K562 (cell line): ENCODE measurements at regions not wholly inside any gene's neighbourhood (a gene's known extent, or its start where the extent isn't known, plus 50 kb on each side); places are given as distances from the start of the nearest gene placed in this dataset.
A peak's percentile ranks its signal among the peaks of the same experiment; 100 is the strongest.

Source experiments
- ATAC-seq: fragments of 200-7000 bp; cut with Tn5 transposase; 3 replicates; pipeline ENCODE4 v1.9.1; 2020; ENCODE audit warnings: moderate library complexity
- BruUV-seq: library from RNA; stranded (reverse); fragments of 400-500 nt; replicated peaks from 2 replicates; lab custom pipeline; 2021; lab: Mats Ljungman, UMichigan
- CTCF ChIA-PET: fragments of 300-600 bp; formaldehyde crosslinking; extraction: SDS; loops from one replicate; lab custom pipeline; 2021; ENCODE audit warnings: low intra/inter-chr PET ratio; lab: Yijun Ruan, JAX
- POLR2A ChIA-PET: fragments of 300-600, 350-650 bp; sonication (Branson Sonifier 250); formaldehyde crosslinking; extraction: SDS; loops from one replicate; lab custom pipeline; 2021; ENCODE audit warnings: antibody characterized with exemption, inconsistent platforms; lab: Yijun Ruan, JAX
- DNase-seq, 4 experiments: peaks; one replicate each; pipeline versions ENCODE4 v3.0.0 to v3.0.0-alpha.2; 2011 to 2018; ENCODE audit warnings: low spot score in 3 of 4, mixed read lengths in 3 of 4; ENCODE audit errors: extremely low read depth in 1 of 4
- FAIRE-seq: peaks from 2 replicates; lab custom pipeline; 2011; peaks lifted over from hg19 to GRCh38; lab: Jason Lieb, UNC
- H2AFZ ChIP-seq: 2 replicates; pipeline ENCODE4 v1.6.0; 2011; ENCODE audit warnings: low read depth, low read length, control low read depth, inconsistent platforms
- H3K27ac ChIP-seq: fragments of 200-600 bp; 3 replicates; pipeline ENCODE4 v1.8.0; 2011; ENCODE audit warnings: low read depth, mild to moderate bottlenecking, control low read depth, inconsistent platforms, low read length, moderate library complexity, mixed read lengths; ENCODE audit errors: extremely low read depth
- H3K27me3 ChIP-seq, 2 experiments: fragments of 300-600 bp in 1 of 2; 2 replicates in 1 of 2; 3 replicates in 1 of 2; pipeline versions ENCODE4 v1.6.0 to v1.8.0; 2011; ENCODE audit warnings: inconsistent platforms in 2 of 2, low read length in 2 of 2, mild to moderate bottlenecking in 1 of 2, mixed read lengths in 1 of 2, moderate library complexity in 1 of 2; ENCODE audit not compliant: control insufficient read depth in 2 of 2, insufficient read depth in 2 of 2
- H3K36me3 ChIP-seq: fragments of 300-600 bp; 3 replicates; pipeline ENCODE4 v1.8.0; 2011; ENCODE audit warnings: mild to moderate bottlenecking, low read length, inconsistent platforms; ENCODE audit not compliant: control insufficient read depth, insufficient read depth
- H3K4me1 ChIP-seq, 2 experiments: fragments of 200-600 bp in 1 of 2; replicated peaks in 1 of 2; 2 replicates in 1 of 2; 3 replicates in 1 of 2; pipeline versions ENCODE4 v1.5.1 to v1.8.0; 2011; ENCODE audit warnings: inconsistent platforms in 2 of 2, low read length in 2 of 2, mild to moderate bottlenecking in 1 of 2, mixed read lengths in 1 of 2, moderate library complexity in 1 of 2; ENCODE audit not compliant: control insufficient read depth in 2 of 2, insufficient read depth in 2 of 2
- H3K4me2 ChIP-seq: 2 replicates; pipeline ENCODE4 v1.6.1; 2011; ENCODE audit warnings: low read length, control low read depth, inconsistent platforms, mixed read lengths; ENCODE audit not compliant: insufficient read depth
- H3K4me3 ChIP-seq: fragments of 200-600 bp; sonication (generic), shearing (Covaris generic); 2 replicates; pipeline ENCODE4 v1.5.1; 2016; ENCODE audit warnings: control low read depth, inconsistent platforms
- H3K79me2 ChIP-seq: fragments of 200-600 bp; 3 replicates; pipeline ENCODE4 v1.8.0; 2011; ENCODE audit warnings: low read length, inconsistent platforms; ENCODE audit not compliant: control insufficient read depth, insufficient read depth
- H3K9ac ChIP-seq, 2 experiments: 2 replicates each; pipeline versions ENCODE4 v1.6.0 to v1.6.1; 2011; ENCODE audit warnings: low read depth in 2 of 2, low read length in 2 of 2, control low read depth in 1 of 2, inconsistent platforms in 1 of 2, mild to moderate bottlenecking in 1 of 2, mixed read lengths in 1 of 2; ENCODE audit not compliant: insufficient read depth in 1 of 2
- H3K9me1 ChIP-seq: one replicate; pipeline ENCODE4 v1.6.0; 2011; ENCODE audit warnings: inconsistent platforms, mild to moderate bottlenecking, low read length, moderate library complexity; ENCODE audit not compliant: control insufficient read depth, insufficient read depth
- H3K9me3 ChIP-seq: replicated peaks from 2 replicates; pipeline ENCODE4 v1.5.1; 2011; ENCODE audit warnings: low read depth, low read length, inconsistent platforms; ENCODE audit not compliant: control insufficient read depth, insufficient read depth
- H4K20me1 ChIP-seq: replicated peaks from 2 replicates; pipeline ENCODE4 v1.6.1; 2011; ENCODE audit warnings: low read length, inconsistent platforms, mixed read lengths; ENCODE audit not compliant: control insufficient read depth, insufficient read depth
- EZH2 ChIP-seq: IDR thresholded peaks from 2 replicates; pipeline ENCODE4 v1.6.1; 2012; ENCODE audit warnings: low read depth, mild to moderate bottlenecking, inconsistent platforms, low read length, borderline replicate concordance
- KLF1 ChIP-seq: fragments of 450-650 bp; IDR thresholded peaks from 2 replicates; pipeline ENCODE4 v1.6.1; 2016; ENCODE audit warnings: missing genetic modification characterization, missing compliant biosample characterization
- RAD21 ChIP-seq, 2 experiments: fragments of 250-450 bp in 1 of 2; fragments of 450-650 bp in 1 of 2; sonication (Bioruptor Pico) in 1 of 2; formaldehyde crosslinking in 1 of 2; IDR thresholded peaks in 1 of 2; conservative IDR thresholded peaks in 1 of 2; 2 replicates each; pipeline versions ENCODE4 v1.4.0 to v1.8.0; 2020 to 2022; ENCODE audit warnings: mild to moderate bottlenecking in 2 of 2, moderate library complexity in 1 of 2
- SMARCA4 ChIP-seq: fragments of 450-650 bp; IDR thresholded peaks from 2 replicates; pipeline ENCODE4 v1.6.1; 2016
- SMARCE1 ChIP-seq: fragments of 450-650 bp; IDR thresholded peaks from 2 replicates; pipeline ENCODE4 v1.7.1; 2016; ENCODE audit warnings: mild to moderate bottlenecking
- SMC3 ChIP-seq: conservative IDR thresholded peaks from 2 replicates; pipeline ENCODE4 v1.6.1; 2011; ENCODE audit warnings: low read depth, low read length, improper control_type of control experiment; ENCODE audit not compliant: insufficient read depth
- ZNF24 ChIP-seq: fragments of 450-650 bp; IDR thresholded peaks from 2 replicates; pipeline ENCODE4 v1.6.1; 2016
- WGBS: fragments of 100-300 bp; shearing (Covaris generic); methylation state at CpG from one replicate; pipeline ENCODE4 v1.1.6; 2016; ENCODE audit warnings: low coverage, mixed read lengths; ENCODE audit not compliant: insufficient coverage; ENCODE audit errors: missing lambda C conversion rate; 5-methylcytosine and 5-hydroxymethylcytosine counted together
- in situ Hi-C: fragments of 300-500 bp; cut with MboI; formaldehyde crosslinking; loops from 4 replicates; pipeline ENCODE4 v1.15.0; 2018; ENCODE audit warnings: inconsistent platforms, mixed read lengths
- intact Hi-C: fragments of 100-400 bp; cut with micrococcal nuclease; formaldehyde crosslinking; loops from 2 replicates; pipeline ENCODE4 v1.14.2; 2022
- TF ChIP-seq, protein P1 (sequence below): sonication (generic); formaldehyde crosslinking; IDR thresholded peaks from 2 replicates; pipeline ENCODE4 v1.8.0; 2022; ENCODE audit warnings: mild to moderate bottlenecking, missing genetic modification reagents
- TF ChIP-seq, protein P2 (sequence below), 3 experiments: IDR thresholded peaks in 2 of 3; conservative IDR thresholded peaks in 1 of 3; 2 replicates each; pipeline ENCODE4 v1.5.1; 2011 to 2012; ENCODE audit warnings: low read length in 3 of 3, mild to moderate bottlenecking in 3 of 3, control low read depth in 2 of 3, improper control_type of control experiment in 1 of 3, inconsistent platforms in 1 of 3, low read depth in 1 of 3, mixed read lengths in 1 of 3, moderate library complexity in 1 of 3; ENCODE audit not compliant: insufficient read depth in 2 of 3

DNA sequence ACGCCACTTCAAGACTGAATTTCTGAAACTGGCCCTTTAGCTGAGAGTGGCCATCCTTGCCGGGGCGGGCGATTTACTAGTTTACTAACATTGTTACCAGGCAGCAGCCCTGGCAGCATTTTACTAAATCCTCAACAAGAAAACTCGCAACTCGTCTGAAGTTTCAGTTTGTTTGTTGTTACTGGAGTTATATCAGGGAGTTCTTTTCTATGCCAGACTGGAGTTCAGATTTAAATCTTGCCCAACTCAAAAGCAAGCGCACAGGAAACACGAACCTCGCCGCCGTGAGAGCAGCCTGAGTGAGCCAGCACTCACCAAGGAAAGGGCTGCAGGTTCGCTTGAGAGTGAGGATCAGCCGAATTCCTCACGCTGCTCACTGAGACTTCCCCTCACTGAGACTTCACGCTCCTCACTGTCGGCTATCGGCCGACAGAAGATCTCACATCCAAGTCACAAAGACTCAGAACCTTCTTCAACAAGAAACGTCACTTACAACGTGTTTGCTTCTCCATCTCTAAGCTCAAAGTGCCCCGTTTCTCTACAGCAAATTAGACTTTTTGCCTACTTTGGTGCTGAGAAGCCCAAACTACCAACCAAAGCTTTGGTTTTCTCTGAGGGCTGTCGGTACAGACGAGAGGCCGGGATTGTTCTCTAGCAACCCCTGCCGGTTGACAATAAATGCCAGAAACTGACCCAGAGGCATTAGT, 78.9 kb downstream of the OLIG3 start:
- Histone ChIP-seq H2AFZ (peak overlapping the region; percentile 15), H3K4me3 (no peak overlapping the region), H3K9me1 (no peaks in the 10 kb centered on the region), H4K20me1 (no peaks in the 10 kb centered on the region), H3K9ac (no peak overlapping the region), H3K27ac (no peak overlapping the region)
- ChIA-PET CTCF (interaction anchor here (0.6 to 1.0 kb wide), 2 partner anchors 143 to 198 kb away, joined by 3 read pairs; no protein-coding TSS in a partner anchor), POLR2A (no interaction called here)
- intact Hi-C loops, result loop anchor here (5.0 kb wide), 3 partner anchors 143 to 338 kb away; no protein-coding TSS in a partner anchor
- 5% methylated on average over 25 of the region's 25 CpGs for WGBS
- in situ Hi-C loops, result no loop called here
- BruUV-seq, result no TSS peak
- ATAC-seq (peak; percentile 98), DNase-seq (peak in 3 of 4 experiments; percentile 16 to 52 (median 42))
- TF ChIP-seq, protein P1, sequence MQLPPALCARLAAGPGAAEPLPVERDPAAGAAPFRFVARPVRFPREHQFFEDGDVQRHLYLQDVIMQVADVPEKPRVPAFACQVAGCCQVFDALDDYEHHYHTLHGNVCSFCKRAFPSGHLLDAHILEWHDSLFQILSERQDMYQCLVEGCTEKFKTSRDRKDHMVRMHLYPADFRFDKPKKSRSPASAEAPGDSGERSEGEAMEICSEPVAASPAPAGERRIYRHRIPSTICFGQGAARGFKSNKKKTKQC, result no peak
- peak; percentile 96 for TF ChIP-seq EZH2
- TF ChIP-seq SMARCE1, result peak; percentile 53; the same call in 1 of the 2 replicates
- TF ChIP-seq KLF1 (tag), result no peak
- TF ChIP-seq, protein P2, sequence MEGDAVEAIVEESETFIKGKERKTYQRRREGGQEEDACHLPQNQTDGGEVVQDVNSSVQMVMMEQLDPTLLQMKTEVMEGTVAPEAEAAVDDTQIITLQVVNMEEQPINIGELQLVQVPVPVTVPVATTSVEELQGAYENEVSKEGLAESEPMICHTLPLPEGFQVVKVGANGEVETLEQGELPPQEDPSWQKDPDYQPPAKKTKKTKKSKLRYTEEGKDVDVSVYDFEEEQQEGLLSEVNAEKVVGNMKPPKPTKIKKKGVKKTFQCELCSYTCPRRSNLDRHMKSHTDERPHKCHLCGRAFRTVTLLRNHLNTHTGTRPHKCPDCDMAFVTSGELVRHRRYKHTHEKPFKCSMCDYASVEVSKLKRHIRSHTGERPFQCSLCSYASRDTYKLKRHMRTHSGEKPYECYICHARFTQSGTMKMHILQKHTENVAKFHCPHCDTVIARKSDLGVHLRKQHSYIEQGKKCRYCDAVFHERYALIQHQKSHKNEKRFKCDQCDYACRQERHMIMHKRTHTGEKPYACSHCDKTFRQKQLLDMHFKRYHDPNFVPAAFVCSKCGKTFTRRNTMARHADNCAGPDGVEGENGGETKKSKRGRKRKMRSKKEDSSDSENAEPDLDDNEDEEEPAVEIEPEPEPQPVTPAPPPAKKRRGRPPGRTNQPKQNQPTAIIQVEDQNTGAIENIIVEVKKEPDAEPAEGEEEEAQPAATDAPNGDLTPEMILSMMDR (IDR thresholded peaks at IDR 0.05 in 2 of 3, conservative IDR thresholded peaks at IDR 0.05 in 1 of 3; ENCODE audit: insufficient read depth in 2 of 3, low read depth in 1 of 3, low read length in 3 of 3), result peak; percentile 59 to 77 (median 74)
- peak; percentile 63 for TF ChIP-seq SMARCA4
- peak; percentile 57 to 70 for TF ChIP-seq RAD21 (CRISPR knock-in tag; conservative IDR thresholded peaks at IDR 0.05 in 1 of 2, IDR thresholded peaks at IDR 0.05 in 1 of 2)
- 0 out of 2 replicates have a peak, but pooled peaks have one; percentile 17 for TF ChIP-seq SMC3
- peak; percentile 70 for TF ChIP-seq ZNF24
- TF ChIP-seq, all 486 proteins: peak for 7
- H3K4me2 ChIP-seq, result peak overlapping the region; percentile 25; the same call in 1 of the 2 replicates
- peaks cover 14 to 29% of the 10 kb centered on the region in 2 experiments; a peak in 4 of 5 replicates for H3K27me3 ChIP-seq
- FAIRE-seq, result peak; percentile 80
- H3K4me1 ChIP-seq, result no peaks in the 10 kb centered on the region; a peak in 1 of 5 replicates
- H3K9me3 ChIP-seq, result no peaks in the 10 kb centered on the region
- H3K36me3 ChIP-seq, result no peaks in the 10 kb centered on the region
- no peaks in the 10 kb centered on the region for H3K79me2 ChIP-seq
